K562 (cell line): ENCODE measurements at regions not wholly inside any gene's neighbourhood (a gene's known extent, or its start where the extent isn't known, plus 50 kb on each side); places are given as distances from the start of the nearest gene placed in this dataset.

Source experiments
- ATF3 ChIP-seq, 2 experiments: fragments of 450-650 bp in 1 of 2; sonication (generic) in 1 of 2; formaldehyde crosslinking in 1 of 2; IDR thresholded peaks in 1 of 2; conservative IDR thresholded peaks in 1 of 2; 2 replicates each; pipeline versions ENCODE4 v1.6.1 to v1.8.1; 2016 to 2023; ENCODE audit warnings: mild to moderate bottlenecking in 2 of 2, moderate library complexity in 2 of 2, inconsistent platforms in 1 of 2, missing genetic modification reagents in 1 of 2
- CEBPG ChIP-seq, 3 experiments: fragments of 200-800 bp in 1 of 3; sonication (Bioruptor generic) in 1 of 3; sonication (generic) in 1 of 3; formaldehyde crosslinking in 1 of 3; IDR thresholded peaks in 2 of 3; conservative IDR thresholded peaks in 1 of 3; 2 replicates each; pipeline versions ENCODE4 v1.6.1 to v1.8.0; 2016 to 2022; ENCODE audit warnings: missing compliant biosample characterization in 2 of 3, missing genetic modification characterization in 2 of 3, mild to moderate bottlenecking in 1 of 3, missing genetic modification reagents in 1 of 3
- HCFC1 ChIP-seq: IDR thresholded peaks from 2 replicates; pipeline ENCODE4 v1.6.1; 2012; ENCODE audit warnings: low read depth, low read length, improper control_type of control experiment
- KDM4B ChIP-seq, 2 experiments: fragments of 450-650 bp in 1 of 2; sonication (generic) in 1 of 2; IDR thresholded peaks; 2 replicates each; pipeline ENCODE4 v1.6.1; 2016 to 2017; ENCODE audit warnings: borderline replicate concordance in 2 of 2, antibody characterized with exemption in 1 of 2, low read depth in 1 of 2, mild to moderate bottlenecking in 1 of 2
- MXI1 ChIP-seq: IDR thresholded peaks from 2 replicates; pipeline ENCODE4 v1.6.1; 2011; ENCODE audit warnings: low read depth, mild to moderate bottlenecking, improper control_type of control experiment, low read length
- NR4A1 ChIP-seq, 2 experiments: fragments of 250-450 bp in 1 of 2; fragments of 450-650 bp in 1 of 2; sonication (Bioruptor Pico) in 1 of 2; IDR thresholded peaks; 2 replicates each; pipeline versions ENCODE4 v1.4.0 to v1.6.1; 2016 to 2020; ENCODE audit warnings: mild to moderate bottlenecking in 2 of 2, missing compliant biosample characterization in 1 of 2, missing genetic modification characterization in 1 of 2, moderate library complexity in 1 of 2
- RBM15 ChIP-seq: fragments of 200-400 bp; formaldehyde crosslinking; IDR thresholded peaks from 2 replicates; pipeline ENCODE4 v1.6.1; 2018; ENCODE audit warnings: mild to moderate bottlenecking, low read length, moderate library complexity; ENCODE audit not compliant: insufficient read depth
- STAG1 ChIP-seq: sonication (generic); formaldehyde crosslinking; IDR thresholded peaks from 2 replicates; pipeline ENCODE4 v1.5.0; 2020; ENCODE audit warnings: missing genetic modification reagents, borderline replicate concordance
- ZBTB17 ChIP-seq: fragments of 450-650 bp; formaldehyde crosslinking; IDR thresholded peaks from 2 replicates; pipeline ENCODE4 v1.4.0; 2020; ENCODE audit warnings: mild to moderate bottlenecking
- ZNF431 ChIP-seq: sonication (generic); formaldehyde crosslinking; IDR thresholded peaks from 2 replicates; pipeline ENCODE4 v1.8.0; 2022; ENCODE audit warnings: mild to moderate bottlenecking, missing genetic modification reagents
- ZNF717 ChIP-seq: fragments of 250-450 bp; sonication (Bioruptor Pico); IDR thresholded peaks from 2 replicates; pipeline ENCODE4 v1.5.0; 2021
- ZNF780A ChIP-seq: fragments of 250-450 bp; sonication (Bioruptor Pico); IDR thresholded peaks from 2 replicates; pipeline ENCODE4 v1.5.0; 2021; ENCODE audit warnings: mild to moderate bottlenecking
- TF ChIP-seq, protein P1 (sequence below): fragments of 200-800 bp; sonication (Bioruptor generic); IDR thresholded peaks from 2 replicates; pipeline ENCODE4 v1.6.1; 2017; ENCODE audit warnings: missing genetic modification characterization, missing compliant biosample characterization
- TF ChIP-seq, protein P2 (sequence below): sonication (generic); formaldehyde crosslinking; IDR thresholded peaks from 2 replicates; pipeline ENCODE4 v1.8.1; 2022; ENCODE audit warnings: missing genetic modification reagents
- TF ChIP-seq, protein P3 (sequence below): fragments of 250-450 bp; sonication (Bioruptor Pico); IDR thresholded peaks from 2 replicates; pipeline ENCODE4 v1.8.0; 2022; ENCODE audit warnings: inconsistent platforms

- 0 out of 2 replicates have a peak, but pooled peaks have one; percentile 47 for TF ChIP-seq ZBTB17
- TF ChIP-seq ZNF780A (CRISPR knock-in tag): no peak
- TF ChIP-seq ZNF717 (CRISPR knock-in tag): no peak
- no peak for TF ChIP-seq STAG1
- TF ChIP-seq ZNF431 (CRISPR knock-in tag): no peak
- TF ChIP-seq HCFC1: peak; percentile 39; the same call in 1 of the 2 replicates
- TF ChIP-seq, protein P1, sequence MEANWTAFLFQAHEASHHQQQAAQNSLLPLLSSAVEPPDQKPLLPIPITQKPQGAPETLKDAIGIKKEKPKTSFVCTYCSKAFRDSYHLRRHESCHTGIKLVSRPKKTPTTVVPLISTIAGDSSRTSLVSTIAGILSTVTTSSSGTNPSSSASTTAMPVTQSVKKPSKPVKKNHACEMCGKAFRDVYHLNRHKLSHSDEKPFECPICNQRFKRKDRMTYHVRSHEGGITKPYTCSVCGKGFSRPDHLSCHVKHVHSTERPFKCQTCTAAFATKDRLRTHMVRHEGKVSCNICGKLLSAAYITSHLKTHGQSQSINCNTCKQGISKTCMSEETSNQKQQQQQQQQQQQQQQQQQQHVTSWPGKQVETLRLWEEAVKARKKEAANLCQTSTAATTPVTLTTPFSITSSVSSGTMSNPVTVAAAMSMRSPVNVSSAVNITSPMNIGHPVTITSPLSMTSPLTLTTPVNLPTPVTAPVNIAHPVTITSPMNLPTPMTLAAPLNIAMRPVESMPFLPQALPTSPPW (CRISPR knock-in tag): no peak
- TF ChIP-seq, protein P2, sequence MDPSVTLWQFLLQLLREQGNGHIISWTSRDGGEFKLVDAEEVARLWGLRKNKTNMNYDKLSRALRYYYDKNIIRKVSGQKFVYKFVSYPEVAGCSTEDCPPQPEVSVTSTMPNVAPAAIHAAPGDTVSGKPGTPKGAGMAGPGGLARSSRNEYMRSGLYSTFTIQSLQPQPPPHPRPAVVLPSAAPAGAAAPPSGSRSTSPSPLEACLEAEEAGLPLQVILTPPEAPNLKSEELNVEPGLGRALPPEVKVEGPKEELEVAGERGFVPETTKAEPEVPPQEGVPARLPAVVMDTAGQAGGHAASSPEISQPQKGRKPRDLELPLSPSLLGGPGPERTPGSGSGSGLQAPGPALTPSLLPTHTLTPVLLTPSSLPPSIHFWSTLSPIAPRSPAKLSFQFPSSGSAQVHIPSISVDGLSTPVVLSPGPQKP: no peak
- TF ChIP-seq ATF3 (IDR thresholded peaks at IDR 0.05): peak; percentile 87
- no peak for TF ChIP-seq ATF3 (CRISPR knock-in tag; conservative IDR thresholded peaks at IDR 0.05)
- TF ChIP-seq MXI1: no peak
- TF ChIP-seq RBM15: no peak
- no peak for TF ChIP-seq CEBPG (CRISPR knock-in tag; IDR thresholded peaks at IDR 0.05)
- TF ChIP-seq CEBPG (tag; conservative IDR thresholded peaks at IDR 0.05 in 1 of 2, IDR thresholded peaks at IDR 0.05 in 1 of 2): peak in 1 of 2 experiments; percentile 75; a peak in 2 of 4 replicates
- TF ChIP-seq, protein P3, sequence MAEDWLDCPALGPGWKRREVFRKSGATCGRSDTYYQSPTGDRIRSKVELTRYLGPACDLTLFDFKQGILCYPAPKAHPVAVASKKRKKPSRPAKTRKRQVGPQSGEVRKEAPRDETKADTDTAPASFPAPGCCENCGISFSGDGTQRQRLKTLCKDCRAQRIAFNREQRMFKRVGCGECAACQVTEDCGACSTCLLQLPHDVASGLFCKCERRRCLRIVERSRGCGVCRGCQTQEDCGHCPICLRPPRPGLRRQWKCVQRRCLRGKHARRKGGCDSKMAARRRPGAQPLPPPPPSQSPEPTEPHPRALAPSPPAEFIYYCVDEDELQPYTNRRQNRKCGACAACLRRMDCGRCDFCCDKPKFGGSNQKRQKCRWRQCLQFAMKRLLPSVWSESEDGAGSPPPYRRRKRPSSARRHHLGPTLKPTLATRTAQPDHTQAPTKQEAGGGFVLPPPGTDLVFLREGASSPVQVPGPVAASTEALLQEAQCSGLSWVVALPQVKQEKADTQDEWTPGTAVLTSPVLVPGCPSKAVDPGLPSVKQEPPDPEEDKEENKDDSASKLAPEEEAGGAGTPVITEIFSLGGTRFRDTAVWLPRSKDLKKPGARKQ (CRISPR knock-in tag): no peak
- no peak for TF ChIP-seq NR4A1 (CRISPR knock-in tag; IDR thresholded peaks at IDR 0.05)
- no peak for TF ChIP-seq NR4A1 (tag; IDR thresholded peaks at IDR 0.05)
- TF ChIP-seq KDM4B (IDR thresholded peaks at IDR 0.05; ENCODE audit: borderline replicate concordance in 2 of 2, low read depth in 1 of 2): no peak
Measured at GRCh38 chr1:108082738-108083562, 117.2 kb downstream of the SLC25A24 start (continued).
